CD4-positive, alpha-beta memory T cell (primary cell): ENCODE measurements at regions not wholly inside any gene's neighbourhood (a gene's known extent, or its start where the extent isn't known, plus 50 kb on each side); places are given as distances from the start of the nearest gene placed in this dataset.
"Not testable (repeated sequence)": the region's sequence is repeated elsewhere in the genome, so short reads cannot be mapped to it uniquely, and the experiment has no call there.

Source experiments
- CTCF ChIA-PET: fragments of 350-600 bp; sonication (Branson Sonifier 250); formaldehyde crosslinking; loops from one replicate; lab custom pipeline; 2021; ENCODE audit warnings: inconsistent platforms; ENCODE audit not compliant: partially characterized antibody; lab: Charles Lee
- POLR2A ChIA-PET: fragments of 350-600 bp; sonication (Branson Sonifier 250); formaldehyde crosslinking; loops from one replicate; lab custom pipeline; 2021; ENCODE audit not compliant: partially characterized antibody; lab: Charles Lee
- DNase-seq, 5 donors: peaks; one replicate each; pipeline versions ENCODE4 v3.0.0 to v3.0.0-alpha.2; 2020 to 2022; ENCODE audit warnings: mixed read lengths in 1 of 5
- H3K27ac ChIP-seq: one replicate; pipeline ENCODE4 v1.7.0; 2013; ENCODE audit warnings: low read depth, low read length
- H3K27me3 ChIP-seq: 2 replicates; pipeline ENCODE4 v1.7.0; 2013; ENCODE audit warnings: mild to moderate bottlenecking, low read length, moderate library complexity; ENCODE audit not compliant: insufficient read depth
- H3K36me3 ChIP-seq: 2 replicates; pipeline ENCODE4 v1.7.0; 2013; ENCODE audit warnings: mild to moderate bottlenecking, low read length, moderate library complexity; ENCODE audit not compliant: insufficient read depth
- H3K4me1 ChIP-seq: 2 replicates; pipeline ENCODE4 v1.7.0; 2013; ENCODE audit warnings: mild to moderate bottlenecking, low read length, moderate library complexity; ENCODE audit not compliant: insufficient read depth
- H3K4me3 ChIP-seq, 2 donors: one replicate each; pipeline ENCODE4 v1.7.0; 2013; ENCODE audit warnings: low read length in 2 of 2, mild to moderate bottlenecking in 1 of 2
- H3K9me3 ChIP-seq, 2 donors: one replicate each; pipeline ENCODE4 v1.7.0; 2013; ENCODE audit warnings: low read length in 2 of 2, control low read depth in 1 of 2; ENCODE audit not compliant: control insufficient read depth in 1 of 2
- H3K27ac Mint-ChIP-seq, 7 donors: one replicate each; pipeline ENCODE4 v1.8.0; 2020 to 2021; ENCODE audit warnings: mixed read lengths in 7 of 7, mild to moderate bottlenecking in 6 of 7, inconsistent platforms in 3 of 7, moderate library complexity in 3 of 7
- H3K27me3 Mint-ChIP-seq, 2 donors: one replicate each; pipeline ENCODE4 v1.8.0; 2020 to 2021; ENCODE audit warnings: mixed read lengths in 2 of 2
- H3K36me3 Mint-ChIP-seq, 2 donors: one replicate each; pipeline ENCODE4 v1.8.0; 2020 to 2021; ENCODE audit warnings: mixed read lengths in 2 of 2, inconsistent platforms in 1 of 2, mild to moderate bottlenecking in 1 of 2
- H3K4me1 Mint-ChIP-seq, 4 donors: one replicate each; pipeline ENCODE4 v1.8.0; 2020 to 2021; ENCODE audit warnings: mixed read lengths in 4 of 4, mild to moderate bottlenecking in 1 of 4
- H3K4me3 Mint-ChIP-seq, 8 donors: one replicate each; pipeline ENCODE4 v1.8.0; 2020 to 2021; ENCODE audit warnings: mixed read lengths in 8 of 8, mild to moderate bottlenecking in 7 of 8, moderate library complexity in 6 of 8, inconsistent platforms in 3 of 8
- H3K9me3 Mint-ChIP-seq, 8 donors: one replicate each; pipeline ENCODE4 v1.8.0; 2020 to 2021; ENCODE audit warnings: mixed read lengths in 8 of 8, mild to moderate bottlenecking in 5 of 8, inconsistent platforms in 3 of 8, moderate library complexity in 1 of 8
- intact Hi-C: fragments of 100-400 bp; cut with micrococcal nuclease; formaldehyde crosslinking; loops from one replicate; pipeline ENCODE4 v1.15.1; 2023

DNA sequence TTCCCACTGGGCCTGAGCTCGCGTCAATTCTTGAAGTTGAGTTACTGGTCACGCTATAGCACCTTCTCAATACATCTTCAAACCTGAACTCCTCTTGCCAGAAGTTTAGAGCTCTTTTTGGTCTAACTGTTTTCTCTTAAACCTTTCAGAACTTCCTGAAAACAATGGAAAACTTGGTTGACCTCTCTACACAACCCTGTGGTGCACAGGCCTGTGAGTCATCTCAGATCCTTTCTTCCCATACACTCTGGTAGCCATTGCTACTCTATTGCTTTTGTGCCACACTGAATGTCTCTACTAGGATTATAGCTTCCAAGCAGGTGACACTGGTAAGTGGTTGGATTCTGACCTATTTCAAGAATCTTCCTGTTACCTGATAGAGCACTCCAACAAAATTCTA lies 321.5 kb upstream of the FSIP2 start:
- H3K36me3 Mint-ChIP-seq, result no peaks in the 10 kb centered on the region
- no peak overlapping the region for H3K27ac Mint-ChIP-seq
- Histone ChIP-seq H3K27me3 (no peaks in the 10 kb centered on the region), H3K9me3 (no peaks in the 10 kb centered on the region), H3K4me3 (no peak overlapping the region), H3K36me3 (no peaks in the 10 kb centered on the region), H3K27ac (no peak overlapping the region), H3K4me1 (no peaks in the 10 kb centered on the region)
- intact Hi-C loops, result no loop called here
- H3K4me3 Mint-ChIP-seq, result no peak overlapping the region
- no peak for DNase-seq
- H3K9me3 Mint-ChIP-seq, result peaks cover 0 to 6% (median 0%) of the 10 kb centered on the region in 8 donors
- no peaks in the 10 kb centered on the region for H3K27me3 Mint-ChIP-seq
- ChIA-PET POLR2A (no interaction called here), CTCF (no interaction called here)
- no peaks in the 10 kb centered on the region for H3K4me1 Mint-ChIP-seq

DNA sequence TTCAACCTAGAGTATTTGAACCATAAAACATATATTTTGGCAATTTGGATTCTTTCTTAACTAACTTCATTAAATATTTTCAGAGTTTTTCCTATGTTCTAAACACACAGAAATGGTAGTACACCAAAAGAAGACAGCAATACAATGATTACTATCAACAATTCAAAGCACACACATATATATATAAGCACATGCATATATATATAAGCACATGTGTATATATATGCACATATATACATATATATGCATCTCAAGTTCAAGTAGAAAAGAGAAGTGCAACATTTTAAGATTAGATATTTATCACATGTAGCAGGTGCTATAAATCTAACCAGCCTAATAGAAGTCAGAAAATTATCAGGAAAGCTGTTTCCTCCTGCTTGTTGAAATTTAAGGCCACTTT lies 320.9 kb upstream of the FSIP2 start:
- no peak overlapping the region for H3K4me3 Mint-ChIP-seq
- H3K4me1 Mint-ChIP-seq, result no peaks in the 10 kb centered on the region
- no peaks in the 10 kb centered on the region for H3K27me3 Mint-ChIP-seq
- ChIA-PET CTCF (no interaction called here), POLR2A (no interaction called here)
- no peaks in the 10 kb centered on the region for H3K36me3 Mint-ChIP-seq
- H3K27ac ChIP-seq, result no peak overlapping the region
- peaks cover 0 to 6% (median 0%) of the 10 kb centered on the region in 8 donors for H3K9me3 Mint-ChIP-seq
- no peak overlapping the region for H3K4me3 ChIP-seq
- H3K27me3 ChIP-seq, result no peaks in the 10 kb centered on the region
- intact Hi-C loops, result no loop called here
- no peaks in the 10 kb centered on the region for H3K36me3 ChIP-seq
- H3K9me3 ChIP-seq, result no peaks in the 10 kb centered on the region
- H3K27ac Mint-ChIP-seq, result peak overlapping the region in 1 of 7 donors; percentile 5
- H3K4me1 ChIP-seq, result no peaks in the 10 kb centered on the region
- no peak for DNase-seq

DNA sequence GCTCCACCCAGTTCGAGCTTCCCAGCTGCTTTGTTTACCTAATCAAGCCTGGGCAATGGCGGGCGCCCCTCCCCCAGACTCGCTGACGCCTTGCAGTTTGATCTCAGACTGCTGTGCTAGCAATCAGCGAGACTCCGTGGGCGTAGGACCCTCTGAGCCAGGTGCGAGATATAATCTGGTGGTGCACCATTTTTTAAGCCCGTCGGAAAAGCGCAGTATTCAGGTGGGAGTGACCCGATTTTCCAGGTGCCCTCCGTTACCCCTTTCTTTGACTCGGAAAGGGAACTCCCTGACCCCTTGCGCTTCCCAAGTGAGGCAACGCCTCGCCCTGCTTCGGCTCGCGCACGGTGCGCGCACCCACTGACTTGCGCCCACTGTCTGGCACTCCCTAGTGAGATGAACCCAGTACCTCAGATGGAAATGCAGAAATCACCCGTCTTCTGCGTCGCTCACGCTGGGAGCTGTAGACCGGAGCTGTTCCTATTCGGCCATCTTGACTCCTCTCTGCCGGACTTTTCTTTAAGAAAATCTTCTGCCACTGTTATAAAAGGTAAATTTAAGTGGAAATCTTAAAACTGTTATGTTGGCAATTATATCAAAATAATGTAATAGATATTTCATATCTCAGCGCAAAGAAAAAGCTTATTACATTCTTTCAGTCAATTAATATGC lies 313.5 kb upstream of the FSIP2 start:
- H3K27ac Mint-ChIP-seq, result peak overlapping the region in 1 of 7 donors; percentile 61
- H3K27me3 Mint-ChIP-seq, H3K27me3 ChIP-seq, intact Hi-C loops, POLR2A ChIA-PET, H3K4me1 Mint-ChIP-seq, H3K9me3 Mint-ChIP-seq, H3K9me3 ChIP-seq, H3K4me3 ChIP-seq, H3K36me3 ChIP-seq, H3K27ac ChIP-seq, H3K36me3 Mint-ChIP-seq, CTCF ChIA-PET, H3K4me1 ChIP-seq: not testable (repeated sequence)
- peak overlapping the region in 5 of 8 donors; percentile 26 to 73 (median 52) for H3K4me3 Mint-ChIP-seq
- peak in 2 of 5 donors; percentile 2 to 15 for DNase-seq

DNA sequence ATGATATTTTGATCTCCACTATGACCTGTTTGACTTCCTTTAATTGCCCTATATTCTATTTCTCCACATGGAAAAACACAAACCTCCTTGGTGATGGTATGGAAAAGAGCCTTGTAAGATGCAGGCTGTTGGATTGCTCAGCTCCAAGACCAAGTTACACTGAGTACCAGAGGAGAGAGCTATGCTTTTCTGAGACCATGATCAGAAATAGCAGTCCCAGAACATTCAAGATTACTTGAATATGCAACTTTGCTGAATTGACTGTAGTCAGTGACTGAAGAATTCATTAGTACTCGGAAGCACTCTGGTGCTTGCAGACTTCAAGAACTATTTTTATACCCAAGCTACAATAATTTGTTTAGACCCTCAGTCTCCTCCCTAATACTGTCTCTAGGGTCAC lies 310.6 kb upstream of the FSIP2 start:
- H3K27ac Mint-ChIP-seq, result no peak overlapping the region
- intact Hi-C loops, result no loop called here
- CTCF ChIA-PET, result no interaction called here
- no peaks in the 10 kb centered on the region for H3K36me3 Mint-ChIP-seq
- Histone ChIP-seq H3K36me3 (no peaks in the 10 kb centered on the region), H3K9me3 (no peaks in the 10 kb centered on the region), H3K4me1 (no peaks in the 10 kb centered on the region), H3K4me3 (no peak overlapping the region), H3K27me3 (no peaks in the 10 kb centered on the region), H3K27ac (no peak overlapping the region)
- POLR2A ChIA-PET, result no interaction called here
- H3K4me1 Mint-ChIP-seq, result no peaks in the 10 kb centered on the region
- H3K27me3 Mint-ChIP-seq, result no peaks in the 10 kb centered on the region
- no peak overlapping the region for H3K4me3 Mint-ChIP-seq
- no peak for DNase-seq
- H3K9me3 Mint-ChIP-seq, result peaks cover 0 to 6% (median 0%) of the 10 kb centered on the region in 8 donors

DNA sequence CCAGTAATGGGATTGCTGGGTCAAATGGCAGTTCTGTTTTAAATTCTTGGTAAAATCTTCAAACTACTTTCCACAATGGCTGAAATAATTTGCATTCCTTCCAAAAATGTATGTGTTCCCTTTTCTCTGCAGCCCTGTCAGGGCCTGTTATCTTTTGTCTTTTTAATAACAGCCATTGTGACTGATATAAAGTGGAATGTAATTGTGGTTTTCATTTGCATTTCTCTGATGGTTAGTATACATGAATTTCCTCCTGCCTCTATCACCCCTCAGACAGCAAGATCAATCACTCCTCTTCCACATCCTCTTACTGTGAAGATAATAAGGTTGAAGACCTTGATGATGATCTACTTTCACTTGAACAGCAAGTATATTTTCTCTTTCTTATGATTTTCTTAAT lies 304.8 kb upstream of the FSIP2 start:
- no peak overlapping the region for H3K27ac Mint-ChIP-seq
- no peak overlapping the region for H3K4me3 Mint-ChIP-seq
- no peaks in the 10 kb centered on the region for H3K36me3 Mint-ChIP-seq
- peaks cover 0 to 6% (median 2%) of the 10 kb centered on the region in 8 donors for H3K9me3 Mint-ChIP-seq
- no peaks in the 10 kb centered on the region for H3K36me3 ChIP-seq
- no peaks in the 10 kb centered on the region for H3K27me3 ChIP-seq
- no peaks in the 10 kb centered on the region for H3K27me3 Mint-ChIP-seq
- H3K4me1 ChIP-seq, result no peaks in the 10 kb centered on the region
- POLR2A ChIA-PET, result no interaction called here
- no peaks in the 10 kb centered on the region for H3K9me3 ChIP-seq
- H3K4me3 ChIP-seq, result no peak overlapping the region
- intact Hi-C loops, result no loop called here
- DNase-seq, result no peak
- CTCF ChIA-PET, result no interaction called here
- no peaks in the 10 kb centered on the region for H3K4me1 Mint-ChIP-seq
- H3K27ac ChIP-seq, result no peak overlapping the region

DNA sequence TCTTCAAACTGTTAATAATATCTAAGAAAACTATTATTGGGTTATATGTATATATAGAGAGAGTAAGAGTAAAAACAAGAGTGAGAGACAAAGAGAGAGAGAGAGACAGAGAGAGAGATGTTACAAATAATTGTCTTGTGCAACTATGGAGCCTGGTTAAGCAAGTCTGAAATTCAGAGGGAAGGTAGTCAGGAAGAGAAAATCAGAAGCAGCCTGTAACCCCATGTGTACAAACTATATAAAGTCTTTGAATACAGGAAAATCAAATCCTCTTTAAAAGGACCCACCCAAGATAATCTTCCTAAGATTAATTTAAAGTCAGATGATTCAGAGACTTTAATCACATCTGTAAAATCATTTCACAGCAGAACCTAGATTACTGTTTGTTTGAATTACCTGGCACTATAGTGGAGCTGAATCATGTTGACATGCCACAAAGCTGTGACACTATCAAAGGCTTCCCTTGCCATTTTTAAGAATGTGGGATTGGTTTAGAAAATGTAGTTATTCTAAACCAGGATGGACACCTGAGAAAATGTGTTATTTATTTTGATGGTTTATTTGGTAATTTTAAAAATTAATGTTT lies 301.7 kb upstream of the FSIP2 start:
- H3K27me3 ChIP-seq, result no peaks in the 10 kb centered on the region
- no peaks in the 10 kb centered on the region for H3K4me1 ChIP-seq
- H3K36me3 ChIP-seq, result no peaks in the 10 kb centered on the region
- DNase-seq, result no peak
- Mint-ChIP-seq H3K27me3 (no peaks in the 10 kb centered on the region), H3K4me1 (no peaks in the 10 kb centered on the region), H3K9me3 (peaks cover 0 to 8% (median 2%) of the 10 kb centered on the region in 8 donors), H3K27ac (no peak overlapping the region), H3K4me3 (no peak overlapping the region), H3K36me3 (no peaks in the 10 kb centered on the region)
- CTCF ChIA-PET, result no interaction called here
- POLR2A ChIA-PET, result no interaction called here
- no peak overlapping the region for H3K4me3 ChIP-seq
- H3K27ac ChIP-seq, result no peak overlapping the region
- intact Hi-C loops, result no loop called here
- no peaks in the 10 kb centered on the region for H3K9me3 ChIP-seq

DNA sequence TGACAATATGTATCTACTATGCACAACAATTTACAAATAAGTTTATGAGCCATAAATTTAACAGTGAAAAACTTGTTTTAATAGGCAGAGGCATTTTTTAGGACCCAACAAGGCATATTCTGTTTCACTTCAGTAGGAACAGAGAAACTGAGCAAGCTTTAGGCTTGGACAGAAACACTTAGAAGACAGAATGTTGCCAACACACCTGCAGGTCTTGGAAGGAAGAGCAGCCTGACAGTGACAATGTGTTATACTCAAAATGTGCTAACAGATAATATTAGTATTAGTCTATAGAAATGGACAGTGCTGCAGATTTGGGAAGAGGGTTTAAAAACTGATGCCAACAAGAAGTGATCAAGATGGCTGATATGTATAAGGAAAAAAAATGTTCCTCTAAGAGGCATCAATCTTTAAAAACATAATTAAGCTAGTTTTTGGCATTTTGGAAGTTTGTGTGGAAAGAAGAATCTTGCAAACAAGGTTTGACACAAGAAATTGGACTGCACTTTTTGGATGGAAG lies 297.1 kb upstream of the FSIP2 start:
- POLR2A ChIA-PET, result no interaction called here
- peaks cover 0 to 3% (median 0%) of the 10 kb centered on the region in 8 donors for H3K9me3 Mint-ChIP-seq
- H3K36me3 Mint-ChIP-seq, result no peaks in the 10 kb centered on the region
- no peaks in the 10 kb centered on the region for H3K4me1 ChIP-seq
- H3K4me3 Mint-ChIP-seq, result no peak overlapping the region
- H3K36me3 ChIP-seq, result no peaks in the 10 kb centered on the region
- no peak for DNase-seq
- intact Hi-C loops, result no loop called here
- no peaks in the 10 kb centered on the region for H3K4me1 Mint-ChIP-seq
- no peak overlapping the region for H3K27ac ChIP-seq
- H3K4me3 ChIP-seq, result no peak overlapping the region
- CTCF ChIA-PET, result interaction anchor here (0.8 kb wide), 1 partner anchor 9 kb away, joined by 3 read pairs; no protein-coding TSS in a partner anchor
- H3K27me3 ChIP-seq, result no peaks in the 10 kb centered on the region
- no peak overlapping the region for H3K27ac Mint-ChIP-seq
- H3K9me3 ChIP-seq, result no peaks in the 10 kb centered on the region
- no peaks in the 10 kb centered on the region for H3K27me3 Mint-ChIP-seq
